ENCODE measurements at regions not wholly inside any gene's neighbourhood (a gene's known extent, or its start where the extent isn't known, plus 50 kb on each side); places are given as distances from the start of the nearest gene placed in this dataset.

GRCh38 chr10:2658780-2659179, 408.6 kb upstream of the PFKP start:
- Histone ChIP-seq H3K9me3 (ENCODE audit: control insufficient read depth in 2 of 3, insufficient read depth in 1 of 3, low read length in 3 of 3) (no peaks in the 10 kb centered on the region), H3K27ac (ENCODE audit: low read depth in 2 of 2, low read length in 2 of 2) (no peak overlapping the region)
- no peak for FAIRE-seq

GRCh38 chr10:2650328-2650727, 417.0 kb upstream of the PFKP start:
- Histone ChIP-seq H3K36me3 (ENCODE audit: control insufficient read depth in 2 of 3, insufficient read depth in 3 of 3, low read length in 3 of 3) (no peaks in the 10 kb centered on the region), H3K9me3 (ENCODE audit: control insufficient read depth in 2 of 3, insufficient read depth in 1 of 3, low read length in 3 of 3) (no peaks in the 10 kb centered on the region), H3K9ac (ENCODE audit: low read length in 3 of 3) (no peak overlapping the region), H3K27me3 (ENCODE audit: control insufficient read depth, insufficient read depth, low read length) (no peaks in the 10 kb centered on the region), H3K4me3 (ENCODE audit: low read length in 3 of 3) (no peak overlapping the region), H3K4me1 (ENCODE audit: control insufficient read depth in 2 of 3, insufficient read depth in 2 of 3, low read depth in 1 of 3, low read length in 3 of 3) (no peaks in the 10 kb centered on the region), H3K27ac (ENCODE audit: low read depth in 2 of 2, low read length in 2 of 2) (no peak overlapping the region)
- no peak for TF ChIP-seq CTCF (IDR thresholded peaks at IDR 0.05; ENCODE audit: borderline replicate concordance, extremely low read depth, insufficient read depth)
- DNase-seq (no peak), FAIRE-seq (no peak)
- intact Hi-C loops (cut with DNase I) = no loop called here

More at GRCh38 chr10:2658780-2659179, 408.6 kb upstream of the PFKP start:
- H3K9ac ChIP-seq (ENCODE audit: low read length in 3 of 3) = no peak overlapping the region
- no peaks in the 10 kb centered on the region for H3K27me3 ChIP-seq (ENCODE audit: control insufficient read depth, insufficient read depth, low read length)
- DNase-seq = no peak
- no peak for TF ChIP-seq CTCF (IDR thresholded peaks at IDR 0.05; ENCODE audit: borderline replicate concordance, extremely low read depth, insufficient read depth)
- no peaks in the 10 kb centered on the region for H3K4me1 ChIP-seq (ENCODE audit: control insufficient read depth in 2 of 3, insufficient read depth in 2 of 3, low read depth in 1 of 3, low read length in 3 of 3)
- intact Hi-C loops (cut with DNase I) = no loop called here
- H3K36me3 ChIP-seq (ENCODE audit: control insufficient read depth in 2 of 3, insufficient read depth in 3 of 3, low read length in 3 of 3) = no peaks in the 10 kb centered on the region
- no peak overlapping the region for H3K4me3 ChIP-seq (ENCODE audit: low read length in 3 of 3)

- Histone ChIP-seq H3K9ac (ENCODE audit: low read length in 3 of 3) (no peak overlapping the region), H3K9me3 (ENCODE audit: control insufficient read depth in 2 of 3, insufficient read depth in 1 of 3, low read length in 3 of 3) (no peaks in the 10 kb centered on the region), H3K27ac (ENCODE audit: low read depth in 2 of 2, low read length in 2 of 2) (no peak overlapping the region), H3K27me3 (ENCODE audit: control insufficient read depth, insufficient read depth, low read length) (no peaks in the 10 kb centered on the region), H3K36me3 (ENCODE audit: control insufficient read depth in 2 of 3, insufficient read depth in 3 of 3, low read length in 3 of 3) (no peaks in the 10 kb centered on the region), H3K4me1 (ENCODE audit: control insufficient read depth in 2 of 3, insufficient read depth in 2 of 3, low read depth in 1 of 3, low read length in 3 of 3) (no peaks in the 10 kb centered on the region), H3K4me3 (ENCODE audit: low read length in 3 of 3) (no peak overlapping the region)
- intact Hi-C loops (cut with DNase I) = no loop called here
- FAIRE-seq (no peak), DNase-seq (no peak)
- TF ChIP-seq CTCF (IDR thresholded peaks at IDR 0.05; ENCODE audit: borderline replicate concordance, extremely low read depth, insufficient read depth) = no peak
These were observed 426.3 kb upstream of the PFKP start for GRCh38 chr10:2641028-2641427.

GRCh38 chr10:2633630-2634029, 433.7 kb upstream of the PFKP start:
- H3K9me3 ChIP-seq (ENCODE audit: control insufficient read depth in 2 of 3, insufficient read depth in 1 of 3, low read length in 3 of 3) = no peaks in the 10 kb centered on the region
- no peak for TF ChIP-seq CTCF (IDR thresholded peaks at IDR 0.05; ENCODE audit: borderline replicate concordance, extremely low read depth, insufficient read depth)
- FAIRE-seq (no peak), DNase-seq (no peak)
- intact Hi-C loops (cut with DNase I) = no loop called here
- H3K4me3 ChIP-seq (ENCODE audit: low read length in 3 of 3) = no peak overlapping the region
- H3K4me1 ChIP-seq (ENCODE audit: control insufficient read depth in 2 of 3, insufficient read depth in 2 of 3, low read depth in 1 of 3, low read length in 3 of 3) = no peaks in the 10 kb centered on the region
- no peaks in the 10 kb centered on the region for H3K36me3 ChIP-seq (ENCODE audit: control insufficient read depth in 2 of 3, insufficient read depth in 3 of 3, low read length in 3 of 3)
- no peak overlapping the region for H3K9ac ChIP-seq (ENCODE audit: low read length in 3 of 3)
- H3K27me3 ChIP-seq (ENCODE audit: control insufficient read depth, insufficient read depth, low read length) = no peaks in the 10 kb centered on the region
- H3K27ac ChIP-seq (ENCODE audit: low read depth in 2 of 2, low read length in 2 of 2) = no peak overlapping the region

Data from kidney (tissue), 13 donors.